HepG2 (cell line): ENCODE measurements at regions not wholly inside any gene's neighbourhood (a gene's known extent, or its start where the extent isn't known, plus 50 kb on each side); places are given as distances from the start of the nearest gene placed in this dataset.

Source experiments
- ATAC-seq: fragments of 200-7000 bp; cut with Tn5 transposase; 3 replicates; pipeline ENCODE4 v1.9.1; 2020; ENCODE audit warnings: mild to moderate bottlenecking, moderate library complexity
- BruUV-seq: library from RNA; stranded (reverse); fragments of 400-500 nt; replicated peaks from 2 replicates; lab custom pipeline; 2021; lab: Mats Ljungman, UMichigan
- CTCF ChIA-PET: fragments of 300-600 bp; formaldehyde crosslinking; extraction: SDS; loops from one replicate; lab custom pipeline; 2021; ENCODE audit warnings: low total read pairs, inconsistent platforms, low intra/inter-chr PET ratio; lab: Yijun Ruan, JAX
- POLR2A ChIA-PET: fragments of 350-600 bp; sonication (Branson Sonifier 250); formaldehyde crosslinking; loops from one replicate; lab custom pipeline; 2020; ENCODE audit warnings: antibody characterized with exemption, inconsistent platforms; lab: Yijun Ruan, JAX
- DNase-seq: peaks from one replicate; pipeline ENCODE4 v3.0.0-alpha.2; 2015; ENCODE audit warnings: low spot score
- FAIRE-seq: peaks from 3 replicates; lab custom pipeline; 2011; peaks lifted over from hg19 to GRCh38; lab: Jason Lieb, UNC
- H2AFZ ChIP-seq: one replicate; pipeline ENCODE4 v1.6.1; 2011; ENCODE audit warnings: low read length, inconsistent platforms
- H3K27ac ChIP-seq: fragments of 300-600 bp; 3 replicates; pipeline ENCODE4 v1.8.0; 2011; ENCODE audit warnings: mixed run types, mild to moderate bottlenecking, mixed read lengths, low read length, inconsistent platforms; ENCODE audit not compliant: insufficient read depth; ENCODE audit errors: extremely low read length
- H3K27me3 ChIP-seq, 2 experiments: fragments of 200-600 bp in 1 of 2; 2 replicates in 1 of 2; 3 replicates in 1 of 2; pipeline versions ENCODE4 v1.6.0 to v1.8.0; 2011; ENCODE audit warnings: low read length in 2 of 2, mild to moderate bottlenecking in 2 of 2, moderate library complexity in 2 of 2, inconsistent platforms in 1 of 2; ENCODE audit not compliant: insufficient read depth in 2 of 2, control insufficient read depth in 1 of 2
- H3K36me3 ChIP-seq, 2 experiments: fragments of 200-600 bp in 1 of 2; replicated peaks in 1 of 2; 2 replicates in 1 of 2; 3 replicates in 1 of 2; pipeline versions ENCODE4 v1.5.1 to v1.8.0; 2011; ENCODE audit warnings: low read length in 2 of 2, inconsistent platforms in 1 of 2; ENCODE audit not compliant: insufficient read depth in 2 of 2, control insufficient read depth in 1 of 2
- H3K4me1 ChIP-seq: 2 replicates; pipeline ENCODE4 v1.5.1; 2012; ENCODE audit warnings: low read length, inconsistent platforms; ENCODE audit not compliant: insufficient read depth
- H3K4me2 ChIP-seq: 2 replicates; pipeline ENCODE4 v1.6.0; 2011; ENCODE audit warnings: low read depth, low read length, inconsistent platforms
- H3K4me3 ChIP-seq, 3 experiments: fragments of 200-600 bp in 1 of 3; sonication (generic), shearing (Covaris generic) in 1 of 3; replicated peaks in 1 of 3; 2 replicates each; pipeline ENCODE4 v1.5.1; 2011 to 2016; ENCODE audit warnings: low read length in 3 of 3, inconsistent platforms in 2 of 3, low read depth in 2 of 3, mild to moderate bottlenecking in 2 of 3, control low read depth in 1 of 3, mixed read lengths in 1 of 3; ENCODE audit not compliant: insufficient read depth in 1 of 3
- H3K79me2 ChIP-seq: one replicate; pipeline ENCODE4 v1.6.1; 2011; ENCODE audit warnings: low read length, inconsistent platforms; ENCODE audit not compliant: insufficient read depth
- H3K9ac ChIP-seq: 2 replicates; pipeline ENCODE4 v1.6.0; 2011; ENCODE audit warnings: mild to moderate bottlenecking, low read depth, low read length, inconsistent platforms; ENCODE audit not compliant: insufficient read depth
- H3K9me3 ChIP-seq: 2 replicates; pipeline ENCODE4 v1.5.1; 2012; ENCODE audit warnings: mild to moderate bottlenecking, low read length
- H4K20me1 ChIP-seq: 2 replicates; pipeline ENCODE4 v1.6.0; 2011; ENCODE audit warnings: inconsistent platforms, mild to moderate bottlenecking, low read length, moderate library complexity; ENCODE audit not compliant: insufficient read depth
- CHD4 ChIP-seq: fragments of 200-600 bp; sonication (generic); IDR thresholded peaks from 2 replicates; pipeline ENCODE4 v1.7.0; 2017; ENCODE audit warnings: mild to moderate bottlenecking, low read length, borderline replicate concordance
- IKZF1 ChIP-seq: fragments of 450-650 bp; IDR thresholded peaks from 2 replicates; pipeline ENCODE4 v1.7.1; 2016
- IRX3 ChIP-seq: sonication (generic); formaldehyde crosslinking; IDR thresholded peaks from 2 replicates; pipeline ENCODE4 v1.8.1; 2023; ENCODE audit warnings: mild to moderate bottlenecking, low read depth, missing genetic modification reagents, borderline replicate concordance
- MEIS1 ChIP-seq: sonication (generic); formaldehyde crosslinking; IDR thresholded peaks from 2 replicates; pipeline ENCODE4 v1.9.0; 2021; ENCODE audit warnings: mild to moderate bottlenecking, missing genetic modification reagents, moderate library complexity, borderline replicate concordance
- NPAS2 ChIP-seq: sonication (generic); formaldehyde crosslinking; IDR thresholded peaks from 2 replicates; pipeline ENCODE4 v1.8.0; 2022; ENCODE audit warnings: mild to moderate bottlenecking, missing genetic modification reagents, borderline replicate concordance
- POGK ChIP-seq: sonication (generic); formaldehyde crosslinking; conservative IDR thresholded peaks from 2 replicates; pipeline ENCODE4 v1.8.0; 2022; ENCODE audit warnings: mild to moderate bottlenecking, moderate library complexity, missing genetic modification reagents
- RAD21 ChIP-seq: fragments of 450-650 bp; formaldehyde crosslinking; IDR thresholded peaks from 2 replicates; pipeline ENCODE4 v1.5.0; 2020; ENCODE audit warnings: mild to moderate bottlenecking
- TEAD3 ChIP-seq: optimal IDR thresholded peaks from 2 replicates; pipeline ENCODE3; 2016; ENCODE audit warnings: borderline replicate concordance
- TFDP2 ChIP-seq: sonication (generic); formaldehyde crosslinking; IDR thresholded peaks from 2 replicates; pipeline ENCODE4 v1.4.0; 2020; ENCODE audit warnings: missing genetic modification reagents
- TGIF2 ChIP-seq: IDR thresholded peaks from 2 replicates; pipeline ENCODE4 v1.6.1; 2016; ENCODE audit warnings: control low read depth, missing compliant biosample characterization
- ZFP41 ChIP-seq: sonication (generic); formaldehyde crosslinking; IDR thresholded peaks from 2 replicates; pipeline ENCODE4 v1.4.0; 2020; ENCODE audit warnings: mild to moderate bottlenecking, missing genetic modification reagents, borderline replicate concordance
- ZNF17 ChIP-seq: sonication (generic); formaldehyde crosslinking; IDR thresholded peaks from 2 replicates; pipeline ENCODE4 v1.5.0; 2020; ENCODE audit warnings: mild to moderate bottlenecking, missing genetic modification reagents
- ZNF362 ChIP-seq: sonication (generic); formaldehyde crosslinking; IDR thresholded peaks from 2 replicates; pipeline ENCODE4 v1.4.0; 2020; ENCODE audit warnings: missing genetic modification reagents, mild to moderate bottlenecking, borderline replicate concordance
- ZNF577 ChIP-seq: sonication (generic); formaldehyde crosslinking; IDR thresholded peaks from 2 replicates; pipeline ENCODE4 v1.4.0; 2020; ENCODE audit warnings: mild to moderate bottlenecking, low read depth, missing genetic modification reagents, borderline replicate concordance
- WGBS: methylation state at CpG from one replicate; pipeline ENCODE4 v1.1.6; 2017; ENCODE audit warnings: low lambda C conversion rate; 5-methylcytosine and 5-hydroxymethylcytosine counted together
- in situ Hi-C: cut with HindIII; loops from 2 replicates; pipeline ENCODE4 v1.10.0; 2017; ENCODE audit warnings: low pct_unique_long_range_greater_than_20kb; ENCODE audit not compliant: extremely low pct_ligation_motif_present
- intact Hi-C: fragments of 100-400 bp; cut with micrococcal nuclease; formaldehyde crosslinking; loops from one replicate; pipeline ENCODE4 v1.10.0; 2022; ENCODE audit not compliant: unreplicated experiment
- TF ChIP-seq, protein P1 (sequence below): sonication (generic); formaldehyde crosslinking; IDR thresholded peaks from 2 replicates; pipeline ENCODE4 v1.4.0; 2020; ENCODE audit warnings: mild to moderate bottlenecking, missing genetic modification reagents
- TF ChIP-seq, protein P2 (sequence below): sonication (generic); formaldehyde crosslinking; IDR thresholded peaks from 2 replicates; pipeline ENCODE4 v1.4.0; 2020; ENCODE audit warnings: mild to moderate bottlenecking, missing genetic modification reagents, borderline replicate concordance

DNA sequence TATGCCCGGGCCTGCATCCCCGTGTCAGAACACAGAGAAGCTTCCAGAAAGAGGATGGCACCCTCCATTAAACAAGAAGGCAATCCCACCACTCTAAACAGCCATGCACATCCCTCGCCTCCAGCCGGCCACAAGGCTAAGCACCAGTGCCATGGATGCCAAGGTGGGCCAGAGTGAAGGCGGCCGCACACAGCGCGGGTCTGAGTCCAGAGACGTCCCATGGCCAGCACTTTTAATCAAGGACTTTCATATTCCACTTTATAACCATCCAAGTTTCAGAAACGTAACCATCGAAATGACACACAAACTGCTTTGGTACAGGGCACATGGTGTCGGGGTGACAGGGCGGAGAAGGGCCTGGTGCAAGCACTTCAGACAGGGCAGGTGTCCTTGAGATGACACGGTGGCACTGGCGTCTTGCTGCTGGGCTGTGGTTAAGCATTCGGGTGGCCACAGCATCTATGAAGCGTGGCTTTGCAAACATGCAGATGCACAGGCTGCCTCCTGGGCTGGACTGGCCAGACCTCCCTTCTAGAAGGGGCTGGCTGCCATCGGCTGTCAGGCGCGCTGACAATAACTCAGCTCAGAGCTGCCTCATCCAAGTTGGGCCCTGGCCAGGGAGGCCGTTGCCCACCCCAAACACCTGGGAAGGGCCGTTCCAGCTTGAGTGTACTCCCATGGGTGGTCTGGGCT is 117.2 kb downstream of the RFLNA start (continued):
- no peak for TF ChIP-seq POGK (CRISPR knock-in tag)
- no peak for TF ChIP-seq TEAD3 (CRISPR knock-in tag)
- TF ChIP-seq TFDP2 (CRISPR knock-in tag) = no peak
- no peak for TF ChIP-seq ZFP41 (CRISPR knock-in tag)
- TF ChIP-seq, protein P1, sequence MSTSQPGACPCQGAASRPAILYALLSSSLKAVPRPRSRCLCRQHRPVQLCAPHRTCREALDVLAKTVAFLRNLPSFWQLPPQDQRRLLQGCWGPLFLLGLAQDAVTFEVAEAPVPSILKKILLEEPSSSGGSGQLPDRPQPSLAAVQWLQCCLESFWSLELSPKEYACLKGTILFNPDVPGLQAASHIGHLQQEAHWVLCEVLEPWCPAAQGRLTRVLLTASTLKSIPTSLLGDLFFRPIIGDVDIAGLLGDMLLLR (CRISPR knock-in tag) = no peak

GRCh38 chr12:124411281-124411878 is 116.5 kb downstream of the RFLNA start:
- no peak for FAIRE-seq
- Histone ChIP-seq H3K27me3 (no peaks in the 10 kb centered on the region), H3K9me3 (no peaks in the 10 kb centered on the region), H3K36me3 (peaks cover 3 to 23% of the 10 kb centered on the region in 2 experiments; a peak in 3 of 5 replicates), H3K4me2 (no peak overlapping the region), H3K79me2 (no peaks in the 10 kb centered on the region), H3K27ac (no peak overlapping the region), H2AFZ (no peak overlapping the region), H3K9ac (no peak overlapping the region), H3K4me1 (no peaks in the 10 kb centered on the region), H4K20me1 (no peaks in the 10 kb centered on the region), H3K4me3 (no peak overlapping the region)
- CTCF ChIA-PET = no interaction called here
- intact Hi-C loops = no loop called here
- no TSS peak for BruUV-seq
- 93% methylated on average over 16 of the region's 25 CpGs for WGBS
- in situ Hi-C loops = no loop called here
- no peak for ATAC-seq
- POLR2A ChIA-PET = no interaction called here
- no peak for DNase-seq
- TF ChIP-seq, protein P2, sequence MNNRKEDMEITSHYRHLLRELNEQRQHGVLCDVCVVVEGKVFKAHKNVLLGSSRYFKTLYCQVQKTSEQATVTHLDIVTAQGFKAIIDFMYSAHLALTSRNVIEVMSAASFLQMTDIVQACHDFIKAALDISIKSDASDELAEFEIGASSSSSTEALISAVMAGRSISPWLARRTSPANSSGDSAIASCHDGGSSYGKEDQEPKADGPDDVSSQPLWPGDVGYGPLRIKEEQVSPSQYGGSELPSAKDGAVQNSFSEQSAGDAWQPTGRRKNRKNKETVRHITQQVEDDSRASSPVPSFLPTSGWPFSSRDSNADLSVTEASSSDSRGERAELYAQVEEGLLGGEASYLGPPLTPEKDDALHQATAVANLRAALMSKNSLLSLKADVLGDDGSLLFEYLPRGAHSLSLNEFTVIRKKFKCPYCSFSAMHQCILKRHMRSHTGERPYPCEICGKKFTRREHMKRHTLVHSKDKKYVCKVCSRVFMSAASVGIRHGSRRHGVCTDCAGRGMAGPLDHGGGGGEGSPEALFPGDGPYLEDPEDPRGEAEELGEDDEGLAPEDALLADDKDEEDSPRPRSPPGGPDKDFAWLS (CRISPR knock-in tag) = no peak
- no peak for TF ChIP-seq CHD4
- no peak for TF ChIP-seq TGIF2
- no peak for TF ChIP-seq ZNF362 (CRISPR knock-in tag)
- TF ChIP-seq NPAS2 (CRISPR knock-in tag) = no peak
- no peak for TF ChIP-seq ZNF577 (CRISPR knock-in tag)
- no peak for TF ChIP-seq IKZF1
- TF ChIP-seq ZNF17 = no peak
- TF ChIP-seq RAD21 (CRISPR knock-in tag) = no peak
- no peak for TF ChIP-seq MEIS1
- no peak for TF ChIP-seq IRX3
